ENCODE measurements at regions not wholly inside any gene's neighbourhood (a gene's known extent, or its start where the extent isn't known, plus 50 kb on each side); places are given as distances from the start of the nearest gene placed in this dataset.

DNA sequence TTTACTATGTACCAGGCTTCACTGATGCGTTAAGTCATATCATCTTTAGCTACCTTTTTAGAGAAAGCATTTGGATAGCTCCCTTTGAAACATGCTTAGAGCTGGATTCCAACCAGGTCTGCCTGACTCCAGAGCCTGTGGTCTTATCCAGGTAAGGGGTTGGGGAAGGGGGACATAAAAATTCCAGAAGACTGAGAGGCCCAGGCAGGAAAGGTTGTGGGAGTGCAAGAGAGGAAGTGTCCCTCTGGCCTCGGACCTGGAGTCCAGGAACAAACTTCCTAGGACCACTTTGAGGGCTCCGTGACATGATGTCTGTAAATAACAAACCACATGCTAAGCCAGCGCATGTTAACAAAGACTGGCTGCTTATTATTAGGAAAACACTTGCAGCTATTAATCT lies 163.0 kb upstream of the KCNG1 start:
- TF ChIP-seq CTCF (IDR thresholded peaks at IDR 0.05) = no peak
- no peak for TF ChIP-seq POLR2A (IDR thresholded peaks at IDR 0.05)

All from adrenal gland (tissue), 5 donors.